Type B pancreatic cell (in vitro differentiated cells): ENCODE measurements at regions not wholly inside any gene's neighbourhood (a gene's known extent, or its start where the extent isn't known, plus 50 kb on each side); places are given as distances from the start of the nearest gene placed in this dataset.

Experiments
- DNase-seq: peaks from one replicate; pipeline ENCODE4 v3.0.0; 2021; ENCODE audit warnings: mixed read lengths; ENCODE audit not compliant: unreplicated experiment; ENCODE audit errors: extremely low spot score
- H3K27ac Mint-ChIP-seq: 2 replicates; pipeline ENCODE4 v1.8.0; 2021; ENCODE audit warnings: mild to moderate bottlenecking, mixed read lengths
- H3K27me3 Mint-ChIP-seq: 2 replicates; pipeline ENCODE4 v1.8.0; 2021; ENCODE audit warnings: mixed read lengths
- H3K36me3 Mint-ChIP-seq: 2 replicates; pipeline ENCODE4 v1.8.0; 2021; ENCODE audit warnings: mixed read lengths
- H3K4me1 Mint-ChIP-seq: one replicate; pipeline ENCODE4 v1.8.0; 2021; ENCODE audit warnings: mixed read lengths; ENCODE audit not compliant: unreplicated experiment
- H3K4me3 Mint-ChIP-seq: 2 replicates; pipeline ENCODE4 v1.8.0; 2021; ENCODE audit warnings: mild to moderate bottlenecking, mixed read lengths
- H3K9me3 Mint-ChIP-seq: 2 replicates; pipeline ENCODE4 v1.8.0; 2021; ENCODE audit warnings: mixed read lengths
- TF ChIP-seq, protein P1 (sequence below): fragments of 200-600 bp; sonication (generic); conservative IDR thresholded peaks from 2 replicates; pipeline ENCODE4 v1.5.0; 2021; ENCODE audit warnings: antibody characterized with exemption, mild to moderate bottlenecking

DNA sequence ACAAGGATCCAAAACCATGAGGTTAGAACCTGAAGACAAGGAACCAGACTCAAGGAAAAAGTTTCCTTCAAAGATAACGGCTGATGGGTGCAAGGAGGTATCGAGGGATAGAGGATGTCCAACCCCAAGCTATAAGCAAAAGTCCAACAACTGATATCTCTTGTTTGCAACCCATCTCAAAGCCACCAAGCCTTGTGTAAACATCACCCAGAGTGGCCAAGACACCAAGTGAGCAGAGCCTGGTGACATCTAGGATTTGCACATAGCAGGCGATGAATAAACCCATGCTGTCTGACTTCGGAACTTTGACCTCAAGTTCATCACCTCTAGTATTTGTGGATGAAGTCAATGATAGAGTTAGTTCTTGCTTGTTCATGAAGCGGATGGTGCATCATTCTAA, 180.7 kb downstream of the ETS2 start:
- H3K9me3 Mint-ChIP-seq, result peaks cover 4% of the 10 kb centered on the region
- no peak overlapping the region for H3K4me3 Mint-ChIP-seq
- H3K4me1 Mint-ChIP-seq, result peaks cover 80% of the 10 kb centered on the region
- DNase-seq, result no peak
- TF ChIP-seq, protein P1, sequence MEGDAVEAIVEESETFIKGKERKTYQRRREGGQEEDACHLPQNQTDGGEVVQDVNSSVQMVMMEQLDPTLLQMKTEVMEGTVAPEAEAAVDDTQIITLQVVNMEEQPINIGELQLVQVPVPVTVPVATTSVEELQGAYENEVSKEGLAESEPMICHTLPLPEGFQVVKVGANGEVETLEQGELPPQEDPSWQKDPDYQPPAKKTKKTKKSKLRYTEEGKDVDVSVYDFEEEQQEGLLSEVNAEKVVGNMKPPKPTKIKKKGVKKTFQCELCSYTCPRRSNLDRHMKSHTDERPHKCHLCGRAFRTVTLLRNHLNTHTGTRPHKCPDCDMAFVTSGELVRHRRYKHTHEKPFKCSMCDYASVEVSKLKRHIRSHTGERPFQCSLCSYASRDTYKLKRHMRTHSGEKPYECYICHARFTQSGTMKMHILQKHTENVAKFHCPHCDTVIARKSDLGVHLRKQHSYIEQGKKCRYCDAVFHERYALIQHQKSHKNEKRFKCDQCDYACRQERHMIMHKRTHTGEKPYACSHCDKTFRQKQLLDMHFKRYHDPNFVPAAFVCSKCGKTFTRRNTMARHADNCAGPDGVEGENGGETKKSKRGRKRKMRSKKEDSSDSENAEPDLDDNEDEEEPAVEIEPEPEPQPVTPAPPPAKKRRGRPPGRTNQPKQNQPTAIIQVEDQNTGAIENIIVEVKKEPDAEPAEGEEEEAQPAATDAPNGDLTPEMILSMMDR, result no peak
- H3K27me3 Mint-ChIP-seq, result peaks cover 41% of the 10 kb centered on the region
- H3K36me3 Mint-ChIP-seq, result no peaks in the 10 kb centered on the region
- no peak overlapping the region for H3K27ac Mint-ChIP-seq

DNA sequence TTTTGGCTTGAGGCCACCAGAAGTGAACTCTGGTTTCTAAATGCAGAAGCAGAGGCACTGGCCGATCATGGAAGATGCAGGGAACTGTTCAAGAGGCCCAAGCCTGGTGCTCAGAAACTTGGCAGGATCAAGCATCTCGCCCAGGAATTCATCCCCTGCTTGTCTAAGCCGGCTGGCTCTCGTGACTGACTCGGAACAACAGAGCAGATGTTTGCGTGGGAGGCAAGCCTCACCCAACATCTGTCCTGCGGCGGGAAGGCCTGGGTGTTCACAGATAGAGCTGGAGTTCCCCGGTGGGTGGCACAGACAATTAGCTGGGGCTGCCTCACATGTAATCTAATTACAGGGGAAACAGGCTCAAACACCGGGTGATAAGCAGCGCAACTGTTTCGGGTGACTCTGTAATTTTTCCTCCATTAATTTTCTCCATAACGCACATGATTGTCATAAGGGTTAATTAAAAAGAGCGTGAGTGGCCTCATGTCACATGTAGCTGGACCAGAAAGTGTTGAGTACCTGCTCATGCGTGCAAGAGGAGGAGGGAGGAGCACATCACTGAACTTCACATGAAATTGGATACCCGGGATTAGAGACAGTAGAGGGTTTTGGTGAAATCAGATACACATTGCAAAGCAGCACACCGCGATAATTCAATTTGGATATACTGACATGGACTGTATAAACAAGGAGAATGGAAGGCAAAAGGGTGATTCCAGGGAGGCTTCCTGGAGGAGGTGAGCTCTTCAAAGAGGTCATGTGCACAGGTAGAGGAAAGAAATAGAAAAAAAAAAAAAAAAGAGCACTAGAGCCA, 180.0 kb downstream of the ETS2 start:
- H3K36me3 Mint-ChIP-seq, result no peaks in the 10 kb centered on the region
- peaks cover 5% of the 10 kb centered on the region for H3K9me3 Mint-ChIP-seq
- H3K27ac Mint-ChIP-seq, result peak overlapping the region; percentile 2
- H3K4me3 Mint-ChIP-seq, result peak overlapping the region; percentile 66
- peaks cover 78% of the 10 kb centered on the region for H3K4me1 Mint-ChIP-seq
- no peak for DNase-seq
- TF ChIP-seq, protein P1, result no peak
- H3K27me3 Mint-ChIP-seq, result peaks cover 40% of the 10 kb centered on the region

DNA sequence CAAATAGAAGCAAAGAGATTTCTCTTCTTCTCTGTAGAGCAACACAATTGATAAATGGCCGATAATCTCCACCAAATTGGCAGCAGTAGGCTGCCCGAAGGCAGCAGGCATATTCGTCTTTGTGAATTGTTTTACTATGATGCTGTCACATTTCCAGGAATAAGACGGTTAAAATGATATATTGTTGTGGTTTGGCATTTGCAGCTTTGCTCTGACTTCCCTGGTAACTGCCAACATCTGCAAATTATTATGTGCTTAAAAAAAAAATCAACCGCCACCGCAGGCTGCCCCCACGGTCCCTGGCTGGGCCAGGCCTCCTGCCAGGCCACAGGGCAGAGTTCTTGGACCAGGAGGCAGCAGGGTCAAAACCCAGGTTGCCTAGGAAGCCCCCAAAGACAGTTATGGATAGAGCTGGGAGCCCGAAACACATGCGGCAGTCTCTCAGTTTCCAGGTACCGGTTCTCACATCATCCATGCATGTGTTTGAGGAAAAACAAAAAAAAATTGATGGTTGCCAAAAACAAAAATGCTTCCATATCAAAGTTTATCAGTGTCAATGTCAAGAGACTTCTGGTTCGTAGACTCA, 179.3 kb downstream of the ETS2 start:
- TF ChIP-seq, protein P1, result no peak
- Mint-ChIP-seq H3K4me3 (peak overlapping the region; percentile 66), H3K9me3 (peaks cover 5% of the 10 kb centered on the region), H3K27ac (peak overlapping the region; percentile 2), H3K36me3 (no peaks in the 10 kb centered on the region), H3K4me1 (peaks cover 74% of the 10 kb centered on the region), H3K27me3 (peaks cover 38% of the 10 kb centered on the region)
- DNase-seq, result no peak

DNA sequence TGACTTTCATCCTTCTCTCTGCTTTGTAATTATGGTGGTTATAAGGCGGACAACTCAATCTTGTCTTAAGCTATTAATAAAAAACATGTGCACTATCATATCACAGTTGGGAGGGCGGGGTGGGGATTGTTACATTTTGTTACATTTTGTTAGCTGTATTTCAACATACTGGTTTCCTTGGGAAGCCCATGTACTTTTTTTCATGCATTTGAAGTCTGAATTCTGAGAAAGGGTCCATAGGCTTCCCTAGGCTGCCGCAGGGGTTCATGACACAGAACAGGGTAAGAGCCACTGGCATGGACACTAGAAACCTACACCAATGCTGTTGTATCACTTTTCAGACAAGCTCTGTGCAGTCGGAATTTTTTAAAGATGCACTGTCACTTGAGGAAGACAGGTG, 178.8 kb downstream of the ETS2 start:
- peaks cover 5% of the 10 kb centered on the region for H3K9me3 Mint-ChIP-seq
- TF ChIP-seq, protein P1, result no peak
- H3K27ac Mint-ChIP-seq, result peak overlapping the region; percentile 2
- peaks cover 74% of the 10 kb centered on the region for H3K4me1 Mint-ChIP-seq
- DNase-seq, result no peak
- peaks cover 41% of the 10 kb centered on the region for H3K27me3 Mint-ChIP-seq
- peak overlapping the region; percentile 66 for H3K4me3 Mint-ChIP-seq
- H3K36me3 Mint-ChIP-seq, result no peaks in the 10 kb centered on the region

DNA sequence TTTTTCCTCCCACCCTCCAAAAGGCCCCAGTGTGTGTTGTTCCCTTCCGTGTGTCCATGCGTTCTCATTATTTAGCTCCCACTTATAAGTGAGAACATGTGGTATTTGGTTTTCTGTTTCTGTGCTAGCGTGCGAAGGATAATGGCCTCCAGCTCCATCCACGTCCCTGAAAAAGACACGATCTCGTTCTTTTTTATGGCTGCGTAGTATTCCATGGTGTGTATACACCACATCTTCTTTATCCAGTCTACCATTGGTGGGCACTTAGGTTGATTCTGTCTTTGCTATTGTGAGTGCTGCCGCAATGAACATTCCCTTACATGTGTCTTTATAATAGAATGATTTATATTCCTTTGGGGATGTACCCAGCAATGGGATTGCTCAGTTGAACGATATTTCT, 177.8 kb downstream of the ETS2 start:
- H3K9me3 Mint-ChIP-seq, result peaks cover 5% of the 10 kb centered on the region
- peaks cover 34% of the 10 kb centered on the region for H3K27me3 Mint-ChIP-seq
- TF ChIP-seq, protein P1, result no peak
- H3K27ac Mint-ChIP-seq, result no peak overlapping the region
- peaks cover 68% of the 10 kb centered on the region for H3K4me1 Mint-ChIP-seq
- H3K36me3 Mint-ChIP-seq, result no peaks in the 10 kb centered on the region
- no peak for DNase-seq
- H3K4me3 Mint-ChIP-seq, result no peak overlapping the region
